ENCODE measurements at regions not wholly inside any gene's neighbourhood (a gene's known extent, or its start where the extent isn't known, plus 50 kb on each side); places are given as distances from the start of the nearest gene placed in this dataset.
A peak's percentile ranks its signal among the peaks of the same experiment; 100 is the strongest.

DNA sequence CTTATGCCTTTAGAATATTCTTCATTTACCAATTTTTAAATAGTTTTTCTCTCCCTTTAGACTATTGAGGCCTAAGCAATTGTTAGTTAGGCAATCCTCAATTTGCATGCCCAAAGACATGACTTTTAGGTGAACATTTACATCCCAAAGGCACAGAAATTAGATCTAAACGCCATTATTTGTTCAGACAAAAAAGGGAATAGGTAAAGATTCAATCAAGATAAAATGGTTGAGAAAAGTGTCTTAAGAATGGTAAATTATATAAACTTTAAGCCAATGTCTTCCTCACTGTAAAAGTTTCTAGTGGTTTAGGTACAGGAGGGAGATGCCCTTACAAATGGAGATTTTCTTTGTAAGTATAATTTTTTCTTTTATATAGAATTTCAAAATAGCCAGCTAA, 50.2 kb upstream of the MME start:
- DNase-seq = no peak

DNA sequence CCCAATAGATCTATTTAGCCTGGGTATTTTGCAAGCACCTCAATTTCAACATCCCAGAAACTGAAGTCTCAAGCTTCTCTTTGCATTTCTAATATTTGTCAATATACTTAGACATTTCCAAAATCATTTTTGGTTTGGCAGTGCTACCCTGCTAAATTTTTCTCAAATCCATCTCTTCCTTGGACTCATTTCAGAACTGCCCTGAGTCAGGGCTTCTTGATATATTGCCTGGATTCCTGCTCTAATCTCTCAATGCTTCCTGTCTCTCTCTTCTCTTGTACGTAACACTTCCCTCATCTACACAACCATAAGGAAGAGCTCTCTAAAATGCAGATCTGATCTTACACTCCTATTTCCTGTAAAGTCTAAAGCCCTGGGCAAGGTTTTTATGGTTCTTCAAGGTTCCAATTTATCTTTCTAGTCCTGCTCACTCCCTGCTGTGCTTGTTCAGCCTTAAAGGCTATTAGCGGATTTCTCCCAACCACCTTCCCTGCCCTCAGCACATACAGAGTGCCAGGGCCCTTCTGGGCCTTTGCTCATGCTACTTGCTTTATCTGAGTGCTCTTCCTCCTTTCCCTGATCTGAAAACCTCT, 53.0 kb upstream of the MME start:
- peak; percentile 21 to 45 (median 28) for DNase-seq

DNA sequence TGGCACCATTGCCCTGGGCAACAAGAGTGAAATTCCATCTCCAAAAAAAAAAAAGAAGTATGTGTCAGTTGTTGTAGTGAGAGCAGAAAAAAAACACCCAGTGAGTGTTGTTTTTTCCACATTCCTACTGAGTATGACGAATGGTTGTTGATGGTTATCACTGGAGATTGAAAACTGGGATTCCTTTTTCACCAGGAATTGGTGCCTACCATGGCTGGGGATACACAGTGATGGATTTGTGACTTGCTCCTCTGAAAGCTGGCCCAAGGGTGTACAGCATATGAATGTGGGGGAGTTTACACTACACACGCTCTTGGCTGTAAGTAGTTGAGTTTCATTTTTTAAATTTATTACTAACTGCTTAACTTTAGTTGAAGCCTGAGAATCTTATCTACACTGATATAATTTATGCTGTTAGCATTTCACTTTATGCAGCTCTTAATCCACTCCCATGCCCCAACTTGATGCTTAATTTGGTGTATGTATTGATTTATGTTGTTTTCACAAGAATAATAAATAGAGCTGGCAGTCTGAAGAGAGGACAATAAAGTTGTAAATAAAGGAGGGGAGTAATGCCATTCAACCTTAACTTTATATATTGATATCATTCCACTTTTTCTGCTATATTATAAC, 56.0 kb upstream of the MME start:
- no peak for DNase-seq

DNA sequence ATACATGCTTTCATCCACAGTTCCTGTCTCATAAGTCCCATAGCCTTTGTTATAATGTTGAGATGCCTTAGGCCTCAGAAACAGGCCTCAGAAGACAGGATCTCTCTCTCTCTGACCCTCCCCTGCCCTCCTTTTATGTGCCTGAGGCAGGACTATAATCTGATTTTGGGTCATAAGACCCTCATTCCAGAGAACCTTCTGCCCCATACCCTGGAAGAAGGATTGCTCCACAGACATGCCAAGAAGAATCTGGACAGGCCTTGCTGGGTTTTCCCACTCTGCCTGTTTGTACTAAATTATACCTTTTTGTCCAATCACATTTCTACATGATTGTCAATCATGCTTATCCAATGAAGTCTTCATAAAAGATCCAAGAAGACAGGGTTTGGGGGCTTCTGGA, 57.2 kb upstream of the MME start:
- DNase-seq = no peak

DNA sequence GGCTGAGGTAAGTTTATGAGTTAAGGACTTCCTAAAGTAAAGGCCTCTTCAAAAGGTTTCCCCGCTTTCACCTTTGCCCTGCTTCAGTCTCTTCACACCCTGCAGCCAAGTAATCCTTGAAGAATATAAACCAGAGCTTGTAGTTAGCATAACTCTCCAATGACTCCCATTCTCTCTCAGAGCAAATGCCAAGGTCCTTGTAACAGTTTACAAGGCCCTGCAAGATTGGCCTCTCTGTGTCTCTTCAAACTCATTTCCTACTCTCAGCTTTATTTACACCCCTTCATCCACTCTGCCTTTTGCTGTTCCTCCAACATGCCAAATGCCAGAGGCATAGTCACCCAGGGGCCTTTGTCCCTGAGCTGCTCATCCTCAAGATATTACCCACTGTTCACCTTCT, 60.5 kb upstream of the MME start:
- DNase-seq = no peak

DNA sequence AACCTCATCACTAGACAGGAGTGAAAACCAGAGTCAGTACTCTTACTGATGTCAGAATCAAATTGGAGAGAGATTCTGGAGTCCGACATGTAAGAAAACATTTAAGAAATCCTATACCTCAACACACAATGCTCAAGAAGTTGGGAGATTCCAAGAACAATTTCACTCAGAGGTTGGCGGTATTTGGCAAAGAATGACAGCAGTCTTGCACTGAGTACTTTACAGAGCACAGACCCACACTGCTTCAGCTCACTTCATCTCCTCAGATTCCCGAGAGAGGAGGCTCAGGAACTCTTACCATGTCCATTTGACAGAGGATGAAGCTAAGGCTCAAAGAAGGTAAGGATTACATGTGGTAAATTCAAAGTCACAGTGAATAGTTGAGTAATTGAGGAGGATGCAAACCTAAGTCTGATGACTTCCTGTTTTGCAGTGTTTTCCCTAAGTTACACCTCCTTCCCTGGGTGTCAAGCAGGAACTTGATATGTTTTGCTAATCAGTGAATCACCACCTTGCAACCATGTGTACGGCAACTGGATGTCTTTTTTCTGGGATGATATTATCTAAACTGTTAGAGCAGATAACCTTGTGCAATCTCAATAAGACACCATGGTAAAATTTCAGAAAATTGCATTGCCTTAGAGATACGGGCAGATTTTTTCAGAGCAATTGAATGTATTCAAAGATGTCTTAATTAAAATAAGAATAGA, 61.3 kb upstream of the MME start:
- peak; percentile 57 to 68 (median 68) for DNase-seq

DNA sequence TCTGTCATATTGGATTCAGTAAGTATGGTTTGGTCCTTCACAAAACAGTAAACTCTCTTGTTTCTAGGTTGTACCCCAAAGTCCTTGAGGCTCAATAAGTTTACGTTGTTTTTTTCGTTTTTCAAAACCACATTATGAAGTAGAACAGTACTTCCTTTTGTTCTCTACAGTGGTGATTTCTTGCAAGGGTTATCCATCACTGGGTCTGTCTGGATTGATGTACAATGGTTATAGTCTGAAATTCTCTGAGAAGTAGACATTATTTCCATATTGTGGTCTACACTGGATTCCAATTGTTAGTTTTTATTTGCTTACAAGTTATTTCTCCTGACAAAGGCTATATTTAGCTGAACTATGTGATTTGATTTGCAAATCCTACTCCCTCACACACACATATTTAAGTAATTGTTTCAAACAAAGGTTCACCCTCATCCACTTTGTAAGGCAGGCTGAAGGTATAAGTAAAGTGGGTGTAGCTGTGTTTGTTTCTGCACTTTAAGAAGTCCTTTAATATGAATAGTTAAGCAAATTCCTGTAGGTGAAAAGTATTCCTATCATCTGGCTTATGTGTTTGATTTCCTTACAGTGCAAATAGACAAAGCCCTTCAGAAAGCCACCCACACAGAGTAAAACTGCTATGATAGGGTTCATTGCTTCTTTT, 64.2 kb upstream of the MME start:
- no peak for DNase-seq

DNA sequence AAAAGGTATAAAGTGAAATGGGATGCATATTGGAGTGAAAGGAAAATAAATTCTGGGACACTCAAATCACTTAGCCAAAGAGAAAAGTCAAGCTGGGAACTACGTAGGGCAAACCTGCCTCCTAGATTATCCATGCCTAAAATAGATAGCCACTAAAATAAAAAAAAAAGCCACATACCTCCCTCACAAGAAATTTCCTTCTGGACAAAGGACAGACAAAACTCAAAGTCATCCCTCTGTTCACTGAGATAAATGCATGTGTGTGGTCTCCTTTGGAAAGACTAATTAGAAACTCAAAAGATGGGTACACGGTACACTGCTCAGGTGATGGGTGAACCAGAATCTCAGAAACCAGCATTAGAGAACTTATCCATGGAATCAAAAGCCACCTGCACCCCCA, 65.2 kb upstream of the MME start:
- no peak for DNase-seq

DNA sequence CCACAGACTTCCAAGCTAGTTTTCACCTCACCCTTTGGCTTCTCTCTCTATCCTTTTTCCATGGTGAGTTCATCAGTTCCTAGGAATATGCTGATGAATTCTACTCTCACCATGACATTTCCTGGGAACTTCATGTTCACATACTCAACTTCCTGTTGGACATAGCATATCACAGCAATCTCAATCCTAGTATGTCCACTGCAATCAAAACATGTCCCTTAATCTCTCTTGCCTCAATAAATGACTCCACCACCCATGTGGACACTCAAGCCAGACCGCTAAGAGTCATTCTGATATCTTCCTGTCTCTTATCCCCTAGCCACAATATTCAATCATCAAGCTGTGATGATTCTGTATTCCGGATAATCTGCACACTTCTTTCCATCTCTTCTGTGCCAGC, 66.7 kb upstream of the MME start:
- no peak for DNase-seq

DNA sequence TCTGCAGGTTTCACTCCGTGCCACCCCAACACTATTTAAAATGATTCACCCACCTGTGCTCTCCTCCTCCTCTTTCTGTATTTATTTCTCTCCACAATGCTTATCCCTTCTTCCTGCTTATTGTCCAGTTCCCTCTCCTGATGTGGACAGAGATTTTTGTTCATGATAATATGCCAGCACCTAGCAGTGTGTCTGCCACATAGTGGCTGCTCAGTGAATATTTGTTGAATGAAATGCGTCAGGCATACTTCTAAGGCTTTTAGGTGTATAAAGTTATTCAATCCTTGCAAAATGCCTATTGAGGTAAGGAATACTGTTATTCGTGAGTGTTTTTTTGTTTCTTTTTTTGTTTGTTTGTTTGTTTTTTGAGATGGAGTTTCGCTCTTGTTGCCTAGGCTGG, 67.5 kb upstream of the MME start:
- DNase-seq = no peak

DNA sequence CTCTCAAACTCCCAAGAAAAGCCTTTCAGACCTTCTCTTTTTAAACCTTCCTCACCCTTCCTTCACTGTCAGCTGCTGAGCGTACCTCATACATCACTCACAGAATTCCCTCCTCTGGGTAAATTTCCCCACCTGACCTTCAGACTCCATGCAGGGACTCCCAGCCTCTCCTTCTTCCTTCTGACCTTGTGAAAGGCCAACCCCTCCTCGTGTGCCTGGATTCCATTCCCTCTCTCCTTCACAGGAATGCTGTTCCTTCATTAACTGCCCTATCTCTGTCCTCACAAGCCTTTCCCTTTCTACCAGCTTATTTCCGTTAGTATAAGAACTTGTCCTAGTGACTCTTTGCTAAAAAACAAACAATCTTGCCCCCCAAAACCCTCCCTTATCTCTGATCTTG, 69.7 kb upstream of the MME start:
- DNase-seq = no peak

DNA sequence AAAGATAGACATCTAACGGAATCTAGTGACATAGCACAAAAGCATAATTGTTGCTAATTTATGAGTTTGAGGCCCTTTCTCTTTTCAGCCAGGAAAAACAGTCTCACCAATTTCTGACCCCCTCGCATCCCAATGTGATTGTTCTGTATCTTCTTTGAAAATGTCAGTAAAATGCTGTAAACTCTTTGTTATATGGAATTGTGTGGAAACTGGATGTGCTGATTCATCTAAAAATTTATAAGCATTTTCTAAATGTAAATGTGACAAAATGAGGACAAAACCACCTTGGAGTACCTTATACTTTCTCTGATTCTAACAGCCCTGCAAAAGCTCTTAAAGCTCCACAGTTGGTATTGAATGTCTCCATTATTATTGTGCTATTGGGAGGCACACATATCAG, 70.9 kb upstream of the MME start:
- no peak for DNase-seq

DNA sequence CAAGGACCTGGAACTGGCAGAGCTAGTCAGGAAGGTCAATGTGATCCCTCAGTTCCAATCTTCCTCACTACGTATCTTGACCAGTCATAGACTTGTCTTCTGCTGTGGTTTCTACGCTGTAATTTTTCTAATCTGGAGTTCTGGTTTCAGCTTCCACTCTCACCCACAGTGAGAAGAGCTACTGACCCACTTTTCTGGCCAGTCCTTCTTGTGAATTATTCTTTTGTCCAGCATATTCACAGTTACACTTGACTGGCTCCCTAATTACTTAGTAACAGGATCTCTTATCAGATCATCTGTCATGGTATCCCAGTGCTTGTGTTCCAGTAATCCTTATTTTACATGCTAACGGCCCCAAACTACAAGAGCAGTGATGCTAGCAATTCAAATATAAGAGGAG, 72.4 kb upstream of the MME start:
- DNase-seq = no peak

DNA sequence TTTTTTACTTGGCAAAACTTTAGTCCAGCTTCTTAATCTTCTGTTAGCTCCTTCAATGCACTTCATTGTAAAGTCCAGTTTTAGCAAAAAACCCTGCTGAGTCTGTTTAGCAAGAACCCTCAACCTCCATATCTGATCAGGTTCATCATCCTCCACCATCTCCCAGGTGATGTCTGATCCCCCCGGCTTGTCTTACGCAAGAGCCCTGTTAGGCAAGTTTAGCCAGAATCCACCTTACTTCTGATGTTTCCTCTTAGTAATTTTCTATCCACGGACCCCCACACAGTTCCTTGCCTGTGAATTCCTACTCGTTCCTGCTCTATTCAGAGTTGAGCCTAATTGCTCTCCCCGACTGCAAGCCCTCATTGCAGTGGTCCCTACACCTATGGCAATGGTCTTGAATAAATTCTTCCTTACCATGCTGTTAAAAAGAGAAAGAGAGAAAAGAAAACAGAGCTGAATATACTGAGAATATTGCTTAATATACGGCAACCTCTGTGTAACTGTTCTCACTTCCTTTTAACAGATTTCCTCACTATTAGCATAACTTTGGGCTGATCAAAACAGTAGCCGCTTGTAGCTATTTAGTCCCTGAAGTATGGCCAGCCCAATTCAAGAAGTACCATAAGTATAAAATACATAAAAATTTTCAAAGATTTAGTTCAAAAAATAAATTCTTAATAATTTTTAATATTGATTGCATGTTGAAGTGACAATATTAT, 78.7 kb upstream of the MME start:
- DNase-seq = peak; percentile 43 to 73 (median 68)

DNA sequence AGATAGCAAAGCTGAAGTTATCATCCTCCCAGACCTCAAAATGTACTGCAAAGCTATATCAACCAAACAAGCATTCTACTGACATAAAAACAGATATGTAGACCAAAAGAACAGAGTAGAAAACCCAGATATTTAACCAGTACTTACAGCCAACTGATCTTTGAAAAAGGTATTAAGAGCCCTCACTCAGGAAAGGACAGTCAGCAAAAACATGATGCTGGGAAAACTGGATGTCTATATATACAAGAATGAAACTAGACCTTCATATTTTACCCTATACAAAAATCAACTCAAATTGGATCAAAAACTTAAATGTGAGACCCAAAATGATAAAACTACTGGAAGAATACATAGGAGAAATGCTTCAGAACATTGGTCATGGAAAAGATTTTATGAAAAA, 87.5 kb upstream of the MME start:
- DNase-seq = no peak

DNA sequence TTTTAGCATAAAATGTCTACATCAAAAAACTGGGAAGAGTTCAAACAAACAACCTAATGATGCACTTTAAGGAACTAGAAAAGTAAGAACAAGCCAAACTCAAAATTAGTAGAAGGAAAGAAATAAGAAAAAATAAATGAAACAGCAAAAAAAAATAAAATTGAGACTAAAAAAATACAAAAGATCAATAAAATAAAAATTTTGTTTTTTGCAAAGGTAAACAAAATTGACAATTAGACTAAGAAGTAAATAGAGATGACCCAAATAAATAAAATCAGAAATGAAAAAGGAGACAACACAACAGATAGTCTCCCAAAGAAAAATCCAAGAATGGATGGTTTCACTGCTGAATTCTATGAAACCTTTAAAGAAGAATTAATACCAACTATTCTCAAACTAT, 89.6 kb upstream of the MME start:
- DNase-seq = no peak

DNA sequence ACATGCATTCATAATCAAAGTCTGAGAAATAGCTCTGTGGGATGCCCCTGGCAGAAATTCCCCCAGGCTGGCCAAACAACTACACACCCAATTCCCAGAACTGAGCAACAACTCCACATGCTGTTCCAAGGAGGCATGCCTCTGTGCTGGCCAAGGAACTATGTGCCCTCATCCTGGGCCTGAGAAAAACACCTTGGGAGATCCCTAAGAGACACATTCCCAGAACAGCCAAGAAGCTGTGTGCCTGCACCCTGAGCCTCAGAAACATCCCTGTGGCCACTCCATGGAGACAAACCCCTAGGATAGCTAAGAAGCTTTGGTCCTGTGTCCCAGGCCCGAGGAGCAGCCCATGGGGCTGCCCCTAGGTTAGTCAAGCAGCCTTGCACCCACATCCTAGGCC, 92.3 kb upstream of the MME start:
- no peak for DNase-seq

DNA sequence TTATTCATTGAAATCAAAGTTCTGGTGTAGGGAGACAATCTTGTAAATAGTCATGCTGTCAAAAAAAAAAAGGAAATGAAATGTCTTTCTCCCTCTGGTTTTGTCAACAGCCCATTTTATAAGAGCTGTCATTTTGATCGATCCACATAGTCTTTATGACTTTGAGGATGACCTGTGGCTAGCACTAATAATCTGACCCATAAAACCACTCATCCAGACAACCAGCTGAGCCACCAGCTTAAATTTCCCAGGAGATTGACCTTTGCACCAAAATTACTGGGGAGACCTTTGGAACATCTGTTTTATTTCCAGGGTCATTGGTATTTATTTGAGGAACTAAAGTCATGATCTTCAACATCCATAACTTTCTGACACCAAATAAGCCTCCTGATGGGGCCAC, 98.5 kb upstream of the MME start:
- DNase-seq = no peak

DNA sequence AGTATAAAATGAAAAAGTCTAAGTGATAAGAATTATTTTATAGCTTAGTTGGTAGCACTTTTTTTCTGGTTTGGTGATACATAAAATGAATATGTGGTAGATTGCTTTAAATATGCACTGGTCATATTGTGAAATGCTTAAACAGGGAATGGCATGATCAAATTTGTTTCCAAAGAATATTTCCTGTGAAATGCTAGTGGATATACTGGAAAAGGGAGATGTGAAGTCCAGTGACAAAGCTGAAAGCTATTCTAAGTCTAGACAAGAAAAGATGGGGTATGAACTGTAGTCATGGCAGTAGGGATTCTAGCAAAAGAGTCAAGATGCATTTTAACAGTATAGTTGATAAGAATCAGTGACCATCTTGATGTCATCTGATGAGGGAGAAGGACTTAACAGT, 98.9 kb upstream of the MME start:
- no peak for DNase-seq

DNA sequence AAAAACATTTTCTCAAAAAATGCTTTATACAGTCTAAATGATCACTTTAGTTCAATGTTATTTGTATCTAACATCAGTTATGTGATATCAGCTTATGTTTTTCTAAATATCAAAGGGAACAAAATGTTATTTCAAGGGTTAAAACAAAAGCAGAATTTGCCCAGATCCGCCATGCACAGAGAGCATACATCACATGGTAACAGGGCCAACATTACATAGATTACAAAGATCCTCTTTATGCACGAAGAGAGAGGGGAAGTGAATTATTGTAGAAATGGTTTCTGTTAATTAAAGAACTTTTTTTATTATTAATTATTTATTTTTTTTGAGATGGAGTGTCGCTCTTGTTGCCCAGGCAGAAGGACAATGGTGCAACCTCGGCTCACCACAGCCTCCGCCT, 100.8 kb upstream of the MME start:
- DNase-seq = peak in 1 of 3 donors; percentile 16

DNA sequence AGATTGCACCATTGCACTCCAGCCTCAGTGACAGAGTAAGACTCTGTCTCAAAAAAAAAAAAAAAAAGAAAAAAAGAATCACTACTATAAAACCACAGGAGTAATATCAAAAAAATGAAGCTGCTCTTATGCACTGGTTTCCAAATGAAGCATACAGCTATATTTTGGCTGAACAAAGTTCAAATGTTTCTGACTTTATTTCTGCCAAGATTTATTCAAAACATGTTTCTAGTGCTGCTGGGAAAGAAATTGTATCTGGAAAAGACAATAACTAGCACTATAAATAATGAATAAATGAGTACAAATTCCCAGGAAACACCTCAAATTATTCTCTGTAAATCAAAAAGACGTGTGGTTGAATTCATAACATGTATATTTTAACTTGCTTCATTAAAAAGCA, 102.5 kb upstream of the MME start:
- no peak for DNase-seq

DNA sequence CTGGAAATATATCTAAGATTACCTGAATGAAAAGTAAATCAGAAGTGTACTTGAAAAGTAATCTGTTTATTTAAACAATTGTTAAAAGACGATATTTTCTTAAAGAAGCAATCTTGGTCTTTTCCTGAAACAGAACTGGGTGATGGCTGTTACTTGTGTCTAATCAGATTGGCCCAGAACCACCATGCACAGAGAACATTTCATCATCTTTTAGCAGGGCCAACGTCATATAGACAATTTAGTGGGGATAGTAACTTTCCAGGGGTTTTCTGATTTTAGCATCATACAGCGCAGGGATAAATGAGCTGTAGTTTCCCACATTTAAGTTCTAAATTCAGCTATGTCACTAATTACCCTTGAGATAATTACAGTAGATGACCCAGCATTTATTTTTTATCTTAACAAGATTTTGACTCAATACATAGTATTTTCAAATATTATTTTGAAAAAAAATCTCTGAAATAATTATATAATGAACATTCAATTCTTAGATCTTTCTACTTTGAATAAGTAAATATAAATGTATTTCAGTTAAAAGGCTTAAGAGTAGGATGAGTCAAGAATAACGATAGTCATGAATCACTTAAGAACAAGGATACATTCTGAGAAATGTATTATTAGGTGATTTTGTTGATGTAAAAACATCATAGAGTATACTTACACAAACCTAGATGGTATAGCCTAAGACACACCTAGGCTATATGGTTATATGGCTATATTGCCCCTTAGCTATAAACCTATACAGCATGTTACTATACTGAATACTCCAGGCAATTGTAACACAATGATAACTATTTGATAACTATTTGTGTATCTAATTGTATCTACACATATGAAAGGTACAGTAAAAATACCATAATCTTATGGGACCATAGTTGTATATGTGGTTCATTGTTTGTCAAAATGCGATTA, 103.8 kb upstream of the MME start:
- no peak for DNase-seq

Data from suppressor macrophage treated with lipopolysaccharide for 1 hour (primary cell).